HCT116 (cell line): ENCODE measurements at regions not wholly inside any gene's neighbourhood (a gene's known extent, or its start where the extent isn't known, plus 50 kb on each side); places are given as distances from the start of the nearest gene placed in this dataset.

Source experiments
- ATAC-seq: fragments of 200-7000 bp; cut with Tn5 transposase; 2 replicates; pipeline ENCODE4 v1.9.1; 2020; ENCODE audit warnings: mild to moderate bottlenecking, moderate library complexity
- BruUV-seq: library from RNA; stranded (reverse); fragments of 400-500 nt; replicated peaks from 2 replicates; lab custom pipeline; 2021; lab: Mats Ljungman, UMichigan
- CTCF ChIA-PET: fragments of 300-600 bp; sonication (Branson Sonifier 250); formaldehyde crosslinking; loops from one replicate; lab custom pipeline; 2021; ENCODE audit warnings: antibody characterized with exemption; lab: Charles Lee
- POLR2A ChIA-PET: fragments of 300-600, 350-600 bp; sonication (Branson Sonifier 250); formaldehyde crosslinking; loops from one replicate; lab custom pipeline; 2021; ENCODE audit warnings: antibody characterized with exemption; lab: Charles Lee
- RAD21 ChIA-PET, 2 experiments: fragments of 300-600 bp; sonication (Branson Sonifier 250); formaldehyde crosslinking; loops; one replicate each; lab custom pipeline; 2023; ENCODE audit warnings: low total read pairs in 2 of 2; ENCODE audit not compliant: uncharacterized antibody in 2 of 2, unreplicated experiment in 2 of 2, low non-redundant PET in 1 of 2; lab: Charles Lee
- DNase-seq: peaks from one replicate; pipeline ENCODE4 v3.0.0-alpha.2; 2010; ENCODE audit warnings: low read depth, low spot score
- H2AFZ ChIP-seq: fragments of 200-600 bp; shearing (Covaris generic), sonication (generic); 2 replicates; pipeline ENCODE4 v1.6.1; 2017; ENCODE audit warnings: low read depth, mixed run types, mixed read lengths, antibody characterized with exemption, low read length; ENCODE audit not compliant: poor library complexity, severe bottlenecking
- H3K27ac ChIP-seq: 2 replicates; pipeline ENCODE4 v1.5.1; 2012; ENCODE audit warnings: low read depth, low read length
- H3K27me3 ChIP-seq: fragments of 200-600 bp; sonication (generic); 2 replicates; pipeline ENCODE4 v1.6.1; 2016; ENCODE audit warnings: mixed run types, low read length, mixed read lengths; ENCODE audit not compliant: insufficient read depth
- H3K36me3 ChIP-seq, 2 experiments: fragments of 200-500 bp in 1 of 2; fragments of 200-600 bp in 1 of 2; sonication (Bioruptor generic) in 1 of 2; sonication (generic) in 1 of 2; 2 replicates each; pipeline versions ENCODE4 v1.5.1 to v1.6.1; 2014 to 2016; ENCODE audit warnings: low read length in 2 of 2, inconsistent platforms in 1 of 2, mixed read lengths in 1 of 2, mixed run types in 1 of 2; ENCODE audit not compliant: insufficient read depth in 2 of 2, control insufficient read depth in 1 of 2
- H3K4me1 ChIP-seq, 2 experiments: fragments of 200-600 bp in 1 of 2; sonication (generic) in 1 of 2; 2 replicates each; pipeline versions ENCODE4 v1.5.1 to v1.6.1; 2012 to 2017; ENCODE audit warnings: low read length in 2 of 2, inconsistent platforms in 1 of 2, mild to moderate bottlenecking in 1 of 2, mixed read lengths in 1 of 2, mixed run types in 1 of 2, moderate library complexity in 1 of 2; ENCODE audit not compliant: insufficient read depth in 2 of 2, control insufficient read depth in 1 of 2
- H3K4me2 ChIP-seq: fragments of 200-600 bp; sonication (generic); 2 replicates; pipeline ENCODE4 v1.6.1; 2017; ENCODE audit warnings: mixed run types, low read length, mixed read lengths
- H3K4me3 ChIP-seq, 2 experiments: fragments of 200-600 bp in 1 of 2; sonication (generic) in 1 of 2; replicated peaks in 1 of 2; 2 replicates each; pipeline ENCODE4 v1.5.1; 2011 to 2016; ENCODE audit warnings: low read length in 2 of 2, control low read depth in 1 of 2, low read depth in 1 of 2, mild to moderate bottlenecking in 1 of 2, mixed read lengths in 1 of 2, mixed run types in 1 of 2
- H3K79me2 ChIP-seq: fragments of 200-600 bp; sonication (generic); 2 replicates; pipeline ENCODE4 v1.6.1; 2017; ENCODE audit warnings: mild to moderate bottlenecking, mixed run types, low read length, moderate library complexity, mixed read lengths; ENCODE audit not compliant: insufficient read depth
- H3K9ac ChIP-seq: fragments of 200-600 bp; sonication (generic); 2 replicates; pipeline ENCODE4 v1.6.1; 2016; ENCODE audit warnings: low read length, mixed read lengths
- H3K9me2 ChIP-seq: fragments of 200-600 bp; sonication (generic), shearing (Covaris generic); 2 replicates; pipeline ENCODE4 v1.6.1; 2017; ENCODE audit warnings: mixed run types, mild to moderate bottlenecking, moderate library complexity; ENCODE audit not compliant: insufficient read depth
- H3K9me3 ChIP-seq, 2 experiments: fragments of 200-500 bp in 1 of 2; fragments of 200-600 bp in 1 of 2; sonication (Bioruptor generic) in 1 of 2; sonication (generic) in 1 of 2; 2 replicates each; pipeline ENCODE4 v1.6.1; 2014 to 2017; ENCODE audit warnings: low read length in 2 of 2, mixed read lengths in 2 of 2, inconsistent platforms in 1 of 2, low read depth in 1 of 2, mild to moderate bottlenecking in 1 of 2, mixed run types in 1 of 2, moderate library complexity in 1 of 2; ENCODE audit not compliant: control insufficient read depth in 1 of 2, insufficient read depth in 1 of 2
- H4K20me1 ChIP-seq: fragments of 200-600 bp; sonication (generic), shearing (Covaris generic); 2 replicates; pipeline ENCODE4 v1.6.1; 2017; ENCODE audit warnings: mixed run types, mild to moderate bottlenecking, moderate library complexity; ENCODE audit not compliant: insufficient read depth
- CEBPB ChIP-seq: IDR thresholded peaks from 2 replicates; pipeline ENCODE4 v1.6.1; 2012; ENCODE audit warnings: low read depth
- EGR1 ChIP-seq: IDR thresholded peaks from 2 replicates; pipeline ENCODE4 v1.6.1; 2012; ENCODE audit warnings: low read depth
- ELF1 ChIP-seq: IDR thresholded peaks from 2 replicates; pipeline ENCODE4 v1.6.1; 2012; ENCODE audit warnings: low read depth, borderline replicate concordance
- EZH2 ChIP-seq: fragments of 200-600 bp; sonication (generic); IDR thresholded peaks from 2 replicates; pipeline ENCODE4 v1.6.1; 2017; ENCODE audit warnings: antibody characterized with exemption, mixed run types
- FOSL1 ChIP-seq: IDR thresholded peaks from 2 replicates; pipeline ENCODE4 v1.6.1; 2012; ENCODE audit warnings: low read depth
- JUND ChIP-seq: IDR thresholded peaks from 2 replicates; pipeline ENCODE4 v1.6.1; 2012
- POLR2A ChIP-seq: IDR thresholded peaks from 2 replicates; pipeline ENCODE4 v1.7.0; 2011; ENCODE audit warnings: borderline replicate concordance; ENCODE audit not compliant: insufficient read depth, insufficient read length; ENCODE audit errors: extremely low read depth
- SRF ChIP-seq: IDR thresholded peaks from 2 replicates; pipeline ENCODE4 v1.6.1; 2012; ENCODE audit warnings: low read depth
- YY1 ChIP-seq: IDR thresholded peaks from 2 replicates; pipeline ENCODE4 v1.6.1; 2011; ENCODE audit warnings: low read length, low read depth, moderate library complexity, mild to moderate bottlenecking; ENCODE audit not compliant: insufficient replicate concordance; ENCODE audit errors: extremely low read depth
- ZFX ChIP-seq: fragments of 450-650 bp; IDR thresholded peaks from 2 replicates; pipeline ENCODE4 v1.6.1; 2017
- ZNF274 ChIP-seq: fragments of 200-500 bp; sonication (Bioruptor generic); IDR thresholded peaks from 2 replicates; pipeline ENCODE4 v1.6.1; 2014; ENCODE audit warnings: mild to moderate bottlenecking, low read depth, low read length, inconsistent platforms
- intact Hi-C: fragments of 100-400 bp; cut with micrococcal nuclease; formaldehyde crosslinking; loops from 2 replicates; pipeline ENCODE4 v1.10.0; 2022
- TF ChIP-seq, protein P1 (sequence below): IDR thresholded peaks from 2 replicates; pipeline ENCODE4 v1.6.1; 2012; ENCODE audit warnings: low read depth
- TF ChIP-seq, protein P2 (sequence below), 3 experiments: fragments of 200-600 bp in 1 of 3; sonication (generic) in 1 of 3; IDR thresholded peaks in 2 of 3; conservative IDR thresholded peaks in 1 of 3; 2 replicates each; pipeline ENCODE4 v1.5.1; 2012 to 2017; ENCODE audit warnings: low read depth in 2 of 3, low read length in 2 of 3, antibody characterized with exemption in 1 of 3, borderline replicate concordance in 1 of 3, control low read depth in 1 of 3, mild to moderate bottlenecking in 1 of 3, mixed read lengths in 1 of 3, mixed run types in 1 of 3, moderate library complexity in 1 of 3; ENCODE audit not compliant: insufficient read depth in 1 of 3
- TF ChIP-seq, protein P3 (sequence below): IDR thresholded peaks from 2 replicates; pipeline ENCODE4 v1.6.1; 2012
- TF ChIP-seq, protein P4 (sequence below): IDR thresholded peaks from 2 replicates; pipeline ENCODE4 v1.6.1; 2011; ENCODE audit warnings: mild to moderate bottlenecking, low read length, moderate library complexity; ENCODE audit not compliant: insufficient replicate concordance; ENCODE audit errors: extremely low read depth

DNA sequence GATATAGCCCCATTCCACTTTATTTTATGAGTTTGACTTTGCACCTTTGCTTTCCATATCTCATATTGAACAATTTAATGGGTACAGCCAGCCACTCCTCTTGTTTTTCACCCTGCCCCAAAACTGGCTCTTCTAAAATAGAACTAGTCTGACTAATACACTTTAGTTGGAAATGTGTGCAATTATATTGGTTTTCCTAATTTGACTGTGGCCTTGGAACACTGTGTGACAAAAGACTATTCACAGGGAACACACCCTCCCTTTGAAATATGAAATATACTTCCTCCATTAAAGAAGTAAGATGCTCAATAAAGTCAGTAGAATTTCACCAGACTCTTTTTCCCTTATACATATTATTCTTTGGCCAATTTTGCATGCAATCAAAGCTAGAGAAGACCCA, 218.6 kb upstream of the DCN start:
- Histone ChIP-seq H3K27ac (no peak overlapping the region), H3K9ac (no peak overlapping the region), H3K79me2 (no peaks in the 10 kb centered on the region), H3K4me1 (no peaks in the 10 kb centered on the region), H2AFZ (no peak overlapping the region), H3K4me2 (no peak overlapping the region), H3K4me3 (no peak overlapping the region), H4K20me1 (no peaks in the 10 kb centered on the region), H3K27me3 (no peaks in the 10 kb centered on the region), H3K9me3 (no peaks in the 10 kb centered on the region), H3K36me3 (no peaks in the 10 kb centered on the region), H3K9me2 (no peaks in the 10 kb centered on the region)
- ATAC-seq (no peak), DNase-seq (no peak)
- BruUV-seq = no TSS peak
- RAD21 ChIA-PET = no interaction called here
- TF ChIP-seq SRF (no peak), JUND (no peak), POLR2A (no peak), ELF1 (no peak), ZNF274 (no peak), EZH2 (no peak), CEBPB (no peak), YY1 (no peak), ZFX (no peak), EGR1 (no peak), FOSL1 (no peak)
- TF ChIP-seq, protein P1, sequence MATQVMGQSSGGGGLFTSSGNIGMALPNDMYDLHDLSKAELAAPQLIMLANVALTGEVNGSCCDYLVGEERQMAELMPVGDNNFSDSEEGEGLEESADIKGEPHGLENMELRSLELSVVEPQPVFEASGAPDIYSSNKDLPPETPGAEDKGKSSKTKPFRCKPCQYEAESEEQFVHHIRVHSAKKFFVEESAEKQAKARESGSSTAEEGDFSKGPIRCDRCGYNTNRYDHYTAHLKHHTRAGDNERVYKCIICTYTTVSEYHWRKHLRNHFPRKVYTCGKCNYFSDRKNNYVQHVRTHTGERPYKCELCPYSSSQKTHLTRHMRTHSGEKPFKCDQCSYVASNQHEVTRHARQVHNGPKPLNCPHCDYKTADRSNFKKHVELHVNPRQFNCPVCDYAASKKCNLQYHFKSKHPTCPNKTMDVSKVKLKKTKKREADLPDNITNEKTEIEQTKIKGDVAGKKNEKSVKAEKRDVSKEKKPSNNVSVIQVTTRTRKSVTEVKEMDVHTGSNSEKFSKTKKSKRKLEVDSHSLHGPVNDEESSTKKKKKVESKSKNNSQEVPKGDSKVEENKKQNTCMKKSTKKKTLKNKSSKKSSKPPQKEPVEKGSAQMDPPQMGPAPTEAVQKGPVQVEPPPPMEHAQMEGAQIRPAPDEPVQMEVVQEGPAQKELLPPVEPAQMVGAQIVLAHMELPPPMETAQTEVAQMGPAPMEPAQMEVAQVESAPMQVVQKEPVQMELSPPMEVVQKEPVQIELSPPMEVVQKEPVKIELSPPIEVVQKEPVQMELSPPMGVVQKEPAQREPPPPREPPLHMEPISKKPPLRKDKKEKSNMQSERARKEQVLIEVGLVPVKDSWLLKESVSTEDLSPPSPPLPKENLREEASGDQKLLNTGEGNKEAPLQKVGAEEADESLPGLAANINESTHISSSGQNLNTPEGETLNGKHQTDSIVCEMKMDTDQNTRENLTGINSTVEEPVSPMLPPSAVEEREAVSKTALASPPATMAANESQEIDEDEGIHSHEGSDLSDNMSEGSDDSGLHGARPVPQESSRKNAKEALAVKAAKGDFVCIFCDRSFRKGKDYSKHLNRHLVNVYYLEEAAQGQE = no peak
- TF ChIP-seq, protein P2, sequence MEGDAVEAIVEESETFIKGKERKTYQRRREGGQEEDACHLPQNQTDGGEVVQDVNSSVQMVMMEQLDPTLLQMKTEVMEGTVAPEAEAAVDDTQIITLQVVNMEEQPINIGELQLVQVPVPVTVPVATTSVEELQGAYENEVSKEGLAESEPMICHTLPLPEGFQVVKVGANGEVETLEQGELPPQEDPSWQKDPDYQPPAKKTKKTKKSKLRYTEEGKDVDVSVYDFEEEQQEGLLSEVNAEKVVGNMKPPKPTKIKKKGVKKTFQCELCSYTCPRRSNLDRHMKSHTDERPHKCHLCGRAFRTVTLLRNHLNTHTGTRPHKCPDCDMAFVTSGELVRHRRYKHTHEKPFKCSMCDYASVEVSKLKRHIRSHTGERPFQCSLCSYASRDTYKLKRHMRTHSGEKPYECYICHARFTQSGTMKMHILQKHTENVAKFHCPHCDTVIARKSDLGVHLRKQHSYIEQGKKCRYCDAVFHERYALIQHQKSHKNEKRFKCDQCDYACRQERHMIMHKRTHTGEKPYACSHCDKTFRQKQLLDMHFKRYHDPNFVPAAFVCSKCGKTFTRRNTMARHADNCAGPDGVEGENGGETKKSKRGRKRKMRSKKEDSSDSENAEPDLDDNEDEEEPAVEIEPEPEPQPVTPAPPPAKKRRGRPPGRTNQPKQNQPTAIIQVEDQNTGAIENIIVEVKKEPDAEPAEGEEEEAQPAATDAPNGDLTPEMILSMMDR (IDR thresholded peaks at IDR 0.05 in 2 of 3, conservative IDR thresholded peaks at IDR 0.05 in 1 of 3; ENCODE audit: borderline replicate concordance in 1 of 3, insufficient read depth in 1 of 3, low read depth in 2 of 3, low read length in 2 of 3) = no peak
- TF ChIP-seq, protein P3, sequence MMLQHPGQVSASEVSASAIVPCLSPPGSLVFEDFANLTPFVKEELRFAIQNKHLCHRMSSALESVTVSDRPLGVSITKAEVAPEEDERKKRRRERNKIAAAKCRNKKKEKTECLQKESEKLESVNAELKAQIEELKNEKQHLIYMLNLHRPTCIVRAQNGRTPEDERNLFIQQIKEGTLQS = no peak
- TF ChIP-seq, protein P4, sequence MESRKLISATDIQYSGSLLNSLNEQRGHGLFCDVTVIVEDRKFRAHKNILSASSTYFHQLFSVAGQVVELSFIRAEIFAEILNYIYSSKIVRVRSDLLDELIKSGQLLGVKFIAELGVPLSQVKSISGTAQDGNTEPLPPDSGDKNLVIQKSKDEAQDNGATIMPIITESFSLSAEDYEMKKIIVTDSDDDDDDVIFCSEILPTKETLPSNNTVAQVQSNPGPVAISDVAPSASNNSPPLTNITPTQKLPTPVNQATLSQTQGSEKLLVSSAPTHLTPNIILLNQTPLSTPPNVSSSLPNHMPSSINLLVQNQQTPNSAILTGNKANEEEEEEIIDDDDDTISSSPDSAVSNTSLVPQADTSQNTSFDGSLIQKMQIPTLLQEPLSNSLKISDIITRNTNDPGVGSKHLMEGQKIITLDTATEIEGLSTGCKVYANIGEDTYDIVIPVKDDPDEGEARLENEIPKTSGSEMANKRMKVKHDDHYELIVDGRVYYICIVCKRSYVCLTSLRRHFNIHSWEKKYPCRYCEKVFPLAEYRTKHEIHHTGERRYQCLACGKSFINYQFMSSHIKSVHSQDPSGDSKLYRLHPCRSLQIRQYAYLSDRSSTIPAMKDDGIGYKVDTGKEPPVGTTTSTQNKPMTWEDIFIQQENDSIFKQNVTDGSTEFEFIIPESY = no peak
- intact Hi-C loops = no loop called here
- POLR2A ChIA-PET = no interaction called here
- CTCF ChIA-PET = no interaction called here
